Thyroid gland (tissue), 4 donors: ENCODE measurements at regions not wholly inside any gene's neighbourhood (a gene's known extent, or its start where the extent isn't known, plus 50 kb on each side); places are given as distances from the start of the nearest gene placed in this dataset.

Experiments
- DNase-seq, 2 donors: peaks; one replicate each; pipeline ENCODE4 v3.0.0-alpha.2; 2019
- H3K27ac ChIP-seq, 3 donors: fragments of 200-600 bp; sonication (generic); 1 replicate in 2 of 3; 2 replicates in 1 of 3; pipeline ENCODE4 v1.5.1; 2016 to 2019; ENCODE audit warnings: mild to moderate bottlenecking in 1 of 3, moderate library complexity in 1 of 3
- H3K27me3 ChIP-seq: fragments of 200-600 bp; sonication (generic); one replicate; pipeline ENCODE4 v1.5.1; 2019
- H3K36me3 ChIP-seq, 2 donors: fragments of 200-600 bp; sonication (generic); one replicate each; pipeline ENCODE4 v1.5.1; 2016 to 2019
- H3K4me1 ChIP-seq, 2 donors: fragments of 200-600 bp; sonication (generic); one replicate each; pipeline ENCODE4 v1.5.1; 2017 to 2019
- H3K4me3 ChIP-seq, 3 donors: fragments of 200-600 bp; sonication (generic); replicated peaks in 1 of 3; 1 replicate in 2 of 3; 2 replicates in 1 of 3; pipeline ENCODE4 v1.5.1; 2016; ENCODE audit warnings: mild to moderate bottlenecking in 1 of 3
- H3K9me3 ChIP-seq: fragments of 200-600 bp; sonication (generic); one replicate; pipeline ENCODE4 v1.5.1; 2017
- CTCF ChIP-seq, 6 experiments: fragments of 200-600 bp in 3 of 6; fragments of 450-650 bp in 3 of 6; sonication (generic) in 3 of 6; IDR thresholded peaks; one replicate each; pipeline ENCODE4 v1.5.1; 2016 to 2019; ENCODE audit warnings: antibody characterized with exemption in 6 of 6, mild to moderate bottlenecking in 2 of 6, inconsistent platforms in 1 of 6, moderate library complexity in 1 of 6
- POLR2A ChIP-seq, 2 donors: fragments of 450-650 bp; IDR thresholded peaks; one replicate each; pipeline ENCODE4 v1.6.1; 2017; ENCODE audit warnings: antibody characterized with exemption in 2 of 2, mild to moderate bottlenecking in 2 of 2, moderate library complexity in 1 of 2
- WGBS, 2 donors: methylation state at CpG; one replicate each; pipeline ENCODE4 v1.1.5; 2017; 5-methylcytosine and 5-hydroxymethylcytosine counted together
- intact Hi-C: fragments of 100-400 bp; cut with DNase I; formaldehyde crosslinking; loops from one replicate; pipeline ENCODE4 v1.15.1; 2023

GRCh38 chr2:142721015-142721414, 156.4 kb upstream of the KYNU start:
- intact Hi-C loops, result no loop called here
- H3K27ac ChIP-seq, result no peak overlapping the region
- DNase-seq, result no peak
- H3K4me3 ChIP-seq, result no peak overlapping the region
- no peaks in the 10 kb centered on the region for H3K9me3 ChIP-seq
- no peaks in the 10 kb centered on the region for H3K27me3 ChIP-seq
- TF ChIP-seq CTCF (IDR thresholded peaks at IDR 0.05), result no peak
- no peak for TF ChIP-seq POLR2A (IDR thresholded peaks at IDR 0.05)
- H3K4me1 ChIP-seq, result no peaks in the 10 kb centered on the region
- WGBS, 2 donors, result 77 to 78% methylated on average over 2 of the region's 2 CpGs
- no peaks in the 10 kb centered on the region for H3K36me3 ChIP-seq

- Histone ChIP-seq H3K9me3 (no peaks in the 10 kb centered on the region), H3K27ac (no peak overlapping the region), H3K36me3 (no peaks in the 10 kb centered on the region), H3K27me3 (no peaks in the 10 kb centered on the region), H3K4me1 (no peaks in the 10 kb centered on the region), H3K4me3 (no peak overlapping the region)
- WGBS, 2 donors, result 87 to 90% methylated on average over 7 of the region's 7 CpGs
- no peak for DNase-seq
- TF ChIP-seq CTCF (IDR thresholded peaks at IDR 0.05) (no peak), POLR2A (IDR thresholded peaks at IDR 0.05) (no peak)
- intact Hi-C loops, result no loop called here
Measured at GRCh38 chr2:142718576-142719155, 158.8 kb upstream of the KYNU start.

GRCh38 chr2:142716463-142717242, 160.8 kb upstream of the KYNU start:
- no peaks in the 10 kb centered on the region for H3K36me3 ChIP-seq
- no peak for TF ChIP-seq CTCF (IDR thresholded peaks at IDR 0.05)
- TF ChIP-seq POLR2A (IDR thresholded peaks at IDR 0.05), result no peak
- no peak overlapping the region for H3K4me3 ChIP-seq
- DNase-seq, result no peak
- intact Hi-C loops, result no loop called here
- no peaks in the 10 kb centered on the region for H3K4me1 ChIP-seq
- no peaks in the 10 kb centered on the region for H3K27me3 ChIP-seq
- H3K27ac ChIP-seq, result peak overlapping the region in 2 of 3 donors; percentile 13 to 30
- 73 to 75% methylated on average over 6 of the region's 6 CpGs for WGBS, 2 donors
- H3K9me3 ChIP-seq, result no peaks in the 10 kb centered on the region

- Histone ChIP-seq H3K9me3 (no peaks in the 10 kb centered on the region), H3K4me1 (no peaks in the 10 kb centered on the region), H3K4me3 (no peak overlapping the region), H3K27ac (no peak overlapping the region), H3K36me3 (no peaks in the 10 kb centered on the region), H3K27me3 (no peaks in the 10 kb centered on the region)
- TF ChIP-seq POLR2A (IDR thresholded peaks at IDR 0.05), result no peak
- no peak for TF ChIP-seq CTCF (IDR thresholded peaks at IDR 0.05)
- DNase-seq, result no peak
- intact Hi-C loops, result no loop called here
- 89 to 94% methylated on average over 2 of the region's 2 CpGs for WGBS, 2 donors
Measured at GRCh38 chr2:142714600-142714999, 162.9 kb upstream of the KYNU start.

- Histone ChIP-seq H3K9me3 (no peaks in the 10 kb centered on the region), H3K4me3 (no peak overlapping the region), H3K36me3 (no peaks in the 10 kb centered on the region), H3K4me1 (no peaks in the 10 kb centered on the region), H3K27ac (no peak overlapping the region), H3K27me3 (no peaks in the 10 kb centered on the region)
- no peak for TF ChIP-seq POLR2A (IDR thresholded peaks at IDR 0.05)
- TF ChIP-seq CTCF (IDR thresholded peaks at IDR 0.05), result no peak
- WGBS, 2 donors, result 77 to 80% methylated on average over 1 of the region's 1 CpG
- intact Hi-C loops, result no loop called here
- no peak for DNase-seq
Measured at GRCh38 chr2:142710336-142710735, 167.1 kb upstream of the KYNU start.
